CD4-positive, alpha-beta memory T cell (primary cell): ENCODE measurements at regions not wholly inside any gene's neighbourhood (a gene's known extent, or its start where the extent isn't known, plus 50 kb on each side); places are given as distances from the start of the nearest gene placed in this dataset.

Source experiments
- CTCF ChIA-PET: fragments of 350-600 bp; sonication (Branson Sonifier 250); formaldehyde crosslinking; loops from one replicate; lab custom pipeline; 2021; ENCODE audit warnings: inconsistent platforms; ENCODE audit not compliant: partially characterized antibody; lab: Charles Lee
- POLR2A ChIA-PET: fragments of 350-600 bp; sonication (Branson Sonifier 250); formaldehyde crosslinking; loops from one replicate; lab custom pipeline; 2021; ENCODE audit not compliant: partially characterized antibody; lab: Charles Lee
- DNase-seq, 5 donors: peaks; one replicate each; pipeline versions ENCODE4 v3.0.0 to v3.0.0-alpha.2; 2020 to 2022; ENCODE audit warnings: mixed read lengths in 1 of 5
- H3K27ac ChIP-seq: one replicate; pipeline ENCODE4 v1.7.0; 2013; ENCODE audit warnings: low read depth, low read length
- H3K27me3 ChIP-seq: 2 replicates; pipeline ENCODE4 v1.7.0; 2013; ENCODE audit warnings: mild to moderate bottlenecking, low read length, moderate library complexity; ENCODE audit not compliant: insufficient read depth
- H3K36me3 ChIP-seq: 2 replicates; pipeline ENCODE4 v1.7.0; 2013; ENCODE audit warnings: mild to moderate bottlenecking, low read length, moderate library complexity; ENCODE audit not compliant: insufficient read depth
- H3K4me1 ChIP-seq: 2 replicates; pipeline ENCODE4 v1.7.0; 2013; ENCODE audit warnings: mild to moderate bottlenecking, low read length, moderate library complexity; ENCODE audit not compliant: insufficient read depth
- H3K4me3 ChIP-seq, 2 donors: one replicate each; pipeline ENCODE4 v1.7.0; 2013; ENCODE audit warnings: low read length in 2 of 2, mild to moderate bottlenecking in 1 of 2
- H3K9me3 ChIP-seq, 2 donors: one replicate each; pipeline ENCODE4 v1.7.0; 2013; ENCODE audit warnings: low read length in 2 of 2, control low read depth in 1 of 2; ENCODE audit not compliant: control insufficient read depth in 1 of 2
- H3K27ac Mint-ChIP-seq, 7 donors: one replicate each; pipeline ENCODE4 v1.8.0; 2020 to 2021; ENCODE audit warnings: mixed read lengths in 7 of 7, mild to moderate bottlenecking in 6 of 7, inconsistent platforms in 3 of 7, moderate library complexity in 3 of 7
- H3K27me3 Mint-ChIP-seq, 2 donors: one replicate each; pipeline ENCODE4 v1.8.0; 2020 to 2021; ENCODE audit warnings: mixed read lengths in 2 of 2
- H3K36me3 Mint-ChIP-seq, 2 donors: one replicate each; pipeline ENCODE4 v1.8.0; 2020 to 2021; ENCODE audit warnings: mixed read lengths in 2 of 2, inconsistent platforms in 1 of 2, mild to moderate bottlenecking in 1 of 2
- H3K4me1 Mint-ChIP-seq, 4 donors: one replicate each; pipeline ENCODE4 v1.8.0; 2020 to 2021; ENCODE audit warnings: mixed read lengths in 4 of 4, mild to moderate bottlenecking in 1 of 4
- H3K4me3 Mint-ChIP-seq, 8 donors: one replicate each; pipeline ENCODE4 v1.8.0; 2020 to 2021; ENCODE audit warnings: mixed read lengths in 8 of 8, mild to moderate bottlenecking in 7 of 8, moderate library complexity in 6 of 8, inconsistent platforms in 3 of 8
- H3K9me3 Mint-ChIP-seq, 8 donors: one replicate each; pipeline ENCODE4 v1.8.0; 2020 to 2021; ENCODE audit warnings: mixed read lengths in 8 of 8, mild to moderate bottlenecking in 5 of 8, inconsistent platforms in 3 of 8, moderate library complexity in 1 of 8
- intact Hi-C: fragments of 100-400 bp; cut with micrococcal nuclease; formaldehyde crosslinking; loops from one replicate; pipeline ENCODE4 v1.15.1; 2023

DNA sequence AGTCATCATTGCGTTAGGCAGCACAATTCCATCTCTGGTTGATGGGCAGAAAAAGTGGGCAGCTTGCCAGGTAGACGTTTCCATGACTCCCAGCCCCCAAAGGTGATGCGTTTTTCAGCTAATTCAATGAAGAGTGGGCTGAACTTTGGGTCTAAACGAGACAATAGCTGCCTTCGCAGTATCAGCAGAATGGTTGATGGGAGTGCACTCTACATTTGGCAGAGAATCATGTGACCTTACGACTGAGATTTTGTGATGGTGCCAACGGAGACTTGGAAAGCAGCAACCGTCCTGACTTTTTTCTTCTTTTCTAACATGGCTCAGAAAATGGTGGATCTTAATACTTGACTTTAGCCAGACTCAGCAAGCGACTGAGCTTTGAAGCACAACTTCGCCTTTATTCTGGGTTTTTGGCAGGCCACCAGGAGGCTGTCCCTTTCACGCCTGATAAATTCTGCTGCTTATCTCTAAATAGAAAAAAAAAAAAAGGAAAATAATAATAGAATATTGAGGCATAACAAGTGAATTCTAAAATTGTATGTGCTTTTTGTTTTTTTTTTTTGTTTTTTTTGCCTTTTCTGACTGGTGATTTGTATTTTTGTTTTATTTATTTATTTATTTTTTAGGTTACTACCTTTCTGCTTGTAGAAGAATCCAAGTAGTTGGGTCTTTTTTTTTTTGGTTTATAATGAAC is 804.8 kb downstream of the USP25 start:
- Histone ChIP-seq H3K36me3 (no peaks in the 10 kb centered on the region), H3K4me3 (no peak overlapping the region), H3K27me3 (no peaks in the 10 kb centered on the region), H3K4me1 (no peaks in the 10 kb centered on the region), H3K9me3 (no peaks in the 10 kb centered on the region), H3K27ac (no peak overlapping the region)
- no peak for DNase-seq
- H3K27me3 Mint-ChIP-seq: no peaks in the 10 kb centered on the region
- ChIA-PET CTCF (no interaction called here), POLR2A (no interaction called here)
- H3K4me3 Mint-ChIP-seq: no peak overlapping the region
- no peaks in the 10 kb centered on the region for H3K36me3 Mint-ChIP-seq
- no peak overlapping the region for H3K27ac Mint-ChIP-seq
- H3K4me1 Mint-ChIP-seq: no peaks in the 10 kb centered on the region
- peaks cover 0 to 20% (median 5%) of the 10 kb centered on the region in 8 donors for H3K9me3 Mint-ChIP-seq
- intact Hi-C loops: no loop called here

DNA sequence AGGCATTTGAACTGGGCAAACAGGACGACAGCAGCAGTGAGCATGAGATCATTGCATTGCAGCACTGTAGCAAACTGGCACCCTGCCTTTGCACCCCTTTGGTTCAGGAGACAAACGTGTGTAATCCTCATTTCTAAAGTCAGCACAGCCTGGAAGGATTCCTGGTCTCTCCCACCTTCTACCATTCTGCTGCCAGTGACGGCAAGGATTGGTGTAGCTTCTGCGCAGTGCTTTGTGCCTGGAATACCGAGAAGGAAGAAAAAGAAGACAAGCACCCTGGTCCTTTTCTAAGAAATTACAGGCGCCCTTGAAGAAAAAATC is 805.3 kb downstream of the USP25 start:
- ChIA-PET POLR2A (no interaction called here), CTCF (no interaction called here)
- H3K9me3 Mint-ChIP-seq: peaks cover 0 to 20% (median 5%) of the 10 kb centered on the region in 8 donors
- H3K4me3 ChIP-seq: no peak overlapping the region
- H3K27ac Mint-ChIP-seq: no peak overlapping the region
- no peaks in the 10 kb centered on the region for H3K36me3 Mint-ChIP-seq
- intact Hi-C loops: no loop called here
- no peaks in the 10 kb centered on the region for H3K4me1 ChIP-seq
- H3K27me3 Mint-ChIP-seq: no peaks in the 10 kb centered on the region
- DNase-seq: no peak
- H3K27ac ChIP-seq: no peak overlapping the region
- no peaks in the 10 kb centered on the region for H3K4me1 Mint-ChIP-seq
- H3K36me3 ChIP-seq: no peaks in the 10 kb centered on the region
- no peaks in the 10 kb centered on the region for H3K27me3 ChIP-seq
- no peaks in the 10 kb centered on the region for H3K9me3 ChIP-seq
- H3K4me3 Mint-ChIP-seq: no peak overlapping the region

DNA sequence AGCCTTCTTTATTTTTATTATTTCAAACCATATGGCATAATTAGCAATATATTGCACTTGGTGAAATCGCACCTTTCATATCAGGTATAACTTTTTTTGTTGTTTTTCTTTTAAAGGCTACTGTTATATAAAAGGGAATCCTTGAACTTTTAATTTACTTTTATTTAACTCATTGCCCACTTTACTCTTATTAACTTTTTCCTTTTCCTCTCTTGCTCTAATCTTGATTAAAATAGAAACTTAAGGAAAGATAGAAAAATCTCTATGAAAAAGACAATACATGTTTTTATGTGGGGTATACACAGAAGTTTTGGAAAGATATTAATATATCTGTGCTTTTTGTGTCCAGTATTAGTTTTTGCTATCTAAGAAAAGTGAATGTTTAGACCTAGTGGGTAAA is 805.8 kb downstream of the USP25 start:
- no peaks in the 10 kb centered on the region for H3K9me3 ChIP-seq
- H3K4me1 Mint-ChIP-seq: no peaks in the 10 kb centered on the region
- H3K27ac ChIP-seq: no peak overlapping the region
- no peaks in the 10 kb centered on the region for H3K4me1 ChIP-seq
- H3K4me3 Mint-ChIP-seq: no peak overlapping the region
- H3K27me3 ChIP-seq: no peaks in the 10 kb centered on the region
- intact Hi-C loops: no loop called here
- POLR2A ChIA-PET: no interaction called here
- H3K36me3 Mint-ChIP-seq: no peaks in the 10 kb centered on the region
- CTCF ChIA-PET: no interaction called here
- H3K9me3 Mint-ChIP-seq: peaks cover 0 to 20% (median 5%) of the 10 kb centered on the region in 8 donors
- H3K36me3 ChIP-seq: no peaks in the 10 kb centered on the region
- H3K27me3 Mint-ChIP-seq: no peaks in the 10 kb centered on the region
- H3K27ac Mint-ChIP-seq: no peak overlapping the region
- no peak for DNase-seq
- no peak overlapping the region for H3K4me3 ChIP-seq

DNA sequence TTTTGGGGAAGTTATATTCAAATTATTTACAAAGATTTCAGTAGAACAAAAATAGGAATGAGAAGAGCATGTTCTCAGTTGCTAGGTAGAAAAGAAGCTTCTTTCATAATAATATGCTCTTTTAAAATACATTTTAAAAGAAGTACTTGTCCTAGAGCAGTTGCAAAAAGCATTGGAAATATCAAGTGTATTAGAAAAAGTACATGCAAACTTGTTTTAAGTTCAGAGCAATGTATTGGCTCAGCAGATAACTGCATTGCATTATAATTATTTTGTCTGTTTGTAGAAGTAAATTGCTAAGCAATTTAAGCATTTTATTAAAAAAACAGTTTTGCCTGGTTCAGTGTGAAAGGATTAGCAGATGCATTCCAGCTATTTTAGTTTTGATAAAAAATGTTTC is 806.4 kb downstream of the USP25 start:
- Mint-ChIP-seq H3K4me1 (no peaks in the 10 kb centered on the region), H3K36me3 (no peaks in the 10 kb centered on the region), H3K27me3 (no peaks in the 10 kb centered on the region), H3K9me3 (peaks cover 0 to 18% (median 5%) of the 10 kb centered on the region in 8 donors), H3K4me3 (no peak overlapping the region), H3K27ac (no peak overlapping the region)
- CTCF ChIA-PET: no interaction called here
- POLR2A ChIA-PET: no interaction called here
- H3K9me3 ChIP-seq: no peaks in the 10 kb centered on the region
- H3K36me3 ChIP-seq: no peaks in the 10 kb centered on the region
- no peak overlapping the region for H3K4me3 ChIP-seq
- no peaks in the 10 kb centered on the region for H3K4me1 ChIP-seq
- intact Hi-C loops: no loop called here
- H3K27ac ChIP-seq: no peak overlapping the region
- no peak for DNase-seq
- H3K27me3 ChIP-seq: no peaks in the 10 kb centered on the region

DNA sequence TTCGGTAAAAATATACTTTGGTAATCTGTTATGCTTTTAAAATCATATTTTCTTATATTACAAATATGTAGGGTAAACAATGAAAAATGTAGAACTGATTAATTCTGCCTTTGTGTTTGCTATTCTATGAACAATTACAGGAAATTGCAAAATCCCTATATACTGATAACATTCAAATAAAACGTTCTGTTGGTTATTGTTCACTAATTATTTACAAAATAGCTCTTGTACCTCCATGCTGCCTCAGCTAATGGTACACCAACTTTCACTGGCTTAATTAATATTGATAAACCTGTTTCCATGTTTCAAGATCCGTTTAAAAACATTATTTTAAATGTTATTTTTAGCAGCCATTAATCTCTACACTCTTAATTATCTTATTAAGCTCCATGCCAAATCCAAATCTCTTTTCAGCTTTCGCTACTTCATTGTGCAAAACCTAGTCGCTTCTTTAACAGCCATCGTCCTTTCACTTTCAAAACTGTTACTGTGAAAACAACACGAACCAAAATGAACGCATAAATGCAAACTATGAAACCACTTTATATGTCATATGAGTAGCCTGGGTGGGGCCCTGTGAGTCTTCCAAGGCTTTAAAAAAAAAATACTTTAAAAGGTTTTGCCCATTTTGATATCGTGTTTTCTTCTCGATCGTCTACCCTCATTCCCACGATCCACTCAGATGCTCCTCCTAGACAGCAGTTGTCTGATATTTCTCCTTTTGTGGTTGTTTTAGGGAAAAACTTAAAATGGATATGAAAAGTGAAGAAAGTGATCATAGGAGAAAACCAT is 807.1 kb downstream of the USP25 start:
- no peaks in the 10 kb centered on the region for H3K4me1 Mint-ChIP-seq
- H3K36me3 Mint-ChIP-seq: no peaks in the 10 kb centered on the region
- H3K9me3 Mint-ChIP-seq: peaks cover 0 to 11% (median 5%) of the 10 kb centered on the region in 8 donors
- CTCF ChIA-PET: no interaction called here
- Histone ChIP-seq H3K4me3 (no peak overlapping the region), H3K27me3 (no peaks in the 10 kb centered on the region), H3K4me1 (no peaks in the 10 kb centered on the region), H3K27ac (no peak overlapping the region), H3K36me3 (no peaks in the 10 kb centered on the region), H3K9me3 (no peaks in the 10 kb centered on the region)
- intact Hi-C loops: no loop called here
- H3K27me3 Mint-ChIP-seq: no peaks in the 10 kb centered on the region
- H3K27ac Mint-ChIP-seq: no peak overlapping the region
- H3K4me3 Mint-ChIP-seq: no peak overlapping the region
- POLR2A ChIA-PET: no interaction called here
- DNase-seq: no peak

DNA sequence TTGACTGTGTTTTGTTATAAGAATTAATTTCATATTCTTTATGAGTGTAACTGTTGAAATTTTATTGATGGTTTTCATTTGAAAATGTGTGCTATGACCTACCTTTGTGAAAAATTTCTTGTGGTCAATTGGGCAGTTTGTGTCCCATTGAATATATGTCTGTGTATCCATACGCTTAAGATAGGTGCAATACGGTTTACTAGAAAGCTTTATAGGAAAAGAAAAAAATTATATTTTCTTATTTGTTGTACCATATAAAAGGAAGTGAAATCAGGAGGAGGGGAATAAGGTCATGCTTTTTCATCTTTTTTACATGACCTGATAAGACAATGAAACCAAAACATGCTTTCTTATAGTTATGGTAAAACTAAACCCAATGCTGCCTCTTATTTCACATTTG is 807.7 kb downstream of the USP25 start:
- Histone ChIP-seq H3K4me1 (no peaks in the 10 kb centered on the region), H3K36me3 (no peaks in the 10 kb centered on the region), H3K4me3 (no peak overlapping the region), H3K9me3 (no peaks in the 10 kb centered on the region), H3K27me3 (no peaks in the 10 kb centered on the region), H3K27ac (no peak overlapping the region)
- Mint-ChIP-seq H3K36me3 (no peaks in the 10 kb centered on the region), H3K9me3 (peaks cover 0 to 10% (median 5%) of the 10 kb centered on the region in 8 donors), H3K4me3 (no peak overlapping the region), H3K27me3 (no peaks in the 10 kb centered on the region), H3K27ac (no peak overlapping the region), H3K4me1 (no peaks in the 10 kb centered on the region)
- ChIA-PET CTCF (no interaction called here), POLR2A (no interaction called here)
- intact Hi-C loops: no loop called here
- no peak for DNase-seq

DNA sequence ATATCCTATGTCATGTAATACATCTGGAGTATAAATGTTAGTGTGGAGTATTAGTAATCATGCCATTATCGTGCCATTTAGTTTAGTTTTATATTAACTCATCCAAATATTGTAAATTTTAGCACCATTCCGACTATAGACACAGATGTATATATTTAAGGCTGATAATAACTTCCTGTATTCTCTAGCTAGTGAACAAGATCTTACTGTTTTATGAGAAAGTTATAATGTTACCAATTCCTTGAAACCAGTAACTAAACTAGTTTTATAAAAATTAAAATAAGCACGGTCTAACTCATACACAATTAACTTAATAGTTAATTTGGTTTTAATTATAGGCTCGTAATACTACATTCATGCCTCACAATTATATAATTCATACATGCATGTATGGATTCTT is 808.6 kb downstream of the USP25 start:
- Mint-ChIP-seq H3K36me3 (no peaks in the 10 kb centered on the region), H3K27ac (no peak overlapping the region), H3K4me3 (no peak overlapping the region), H3K27me3 (no peaks in the 10 kb centered on the region), H3K4me1 (no peaks in the 10 kb centered on the region), H3K9me3 (peaks cover 0 to 10% (median 5%) of the 10 kb centered on the region in 8 donors)
- intact Hi-C loops: no loop called here
- no peaks in the 10 kb centered on the region for H3K27me3 ChIP-seq
- DNase-seq: no peak
- H3K4me1 ChIP-seq: no peaks in the 10 kb centered on the region
- no peak overlapping the region for H3K4me3 ChIP-seq
- H3K27ac ChIP-seq: no peak overlapping the region
- ChIA-PET CTCF (no interaction called here), POLR2A (no interaction called here)
- H3K36me3 ChIP-seq: no peaks in the 10 kb centered on the region
- H3K9me3 ChIP-seq: no peaks in the 10 kb centered on the region
